GM23248 (cell line): ENCODE measurements at regions not wholly inside any gene's neighbourhood (a gene's known extent, or its start where the extent isn't known, plus 50 kb on each side); places are given as distances from the start of the nearest gene placed in this dataset.
A peak's percentile ranks its signal among the peaks of the same experiment; 100 is the strongest.

Experiments
- DNase-seq: peaks from one replicate; pipeline ENCODE4 v3.0.0-alpha.2; 2015
- H2AFZ ChIP-seq: fragments of 200-600 bp; sonication (generic); 2 replicates; pipeline ENCODE4 v1.6.1; 2016; ENCODE audit warnings: antibody characterized with exemption
- H3F3A ChIP-seq: fragments of 200-600 bp; sonication (generic); 2 replicates; pipeline ENCODE4 v1.6.1; 2016; ENCODE audit warnings: mild to moderate bottlenecking, antibody characterized with exemption, mixed run types; ENCODE audit not compliant: insufficient read depth
- H3K27ac ChIP-seq: fragments of 200-600 bp; sonication (generic); 2 replicates; pipeline ENCODE4 v1.5.1; 2016; ENCODE audit warnings: mild to moderate bottlenecking
- H3K27me3 ChIP-seq: fragments of 200-600 bp; sonication (generic); replicated peaks from 2 replicates; pipeline ENCODE4 v1.6.1; 2016; ENCODE audit warnings: mild to moderate bottlenecking; ENCODE audit not compliant: insufficient read depth
- H3K36me3 ChIP-seq: fragments of 200-600 bp; sonication (generic); 2 replicates; pipeline ENCODE4 v1.6.1; 2016; ENCODE audit warnings: low read depth, mild to moderate bottlenecking
- H3K4me1 ChIP-seq: fragments of 200-600 bp; sonication (generic); 2 replicates; pipeline ENCODE4 v1.6.1; 2016; ENCODE audit warnings: mild to moderate bottlenecking; ENCODE audit not compliant: insufficient read depth
- H3K4me2 ChIP-seq: fragments of 200-600 bp; sonication (generic); one replicate; pipeline ENCODE4 v1.6.1; 2016; ENCODE audit warnings: mild to moderate bottlenecking; ENCODE audit not compliant: unreplicated experiment
- H3K4me3 ChIP-seq: fragments of 200-600 bp; sonication (generic); 2 replicates; pipeline ENCODE4 v1.5.1; 2016; ENCODE audit warnings: mild to moderate bottlenecking
- H3K79me2 ChIP-seq: fragments of 200-600 bp; sonication (generic); 2 replicates; pipeline ENCODE4 v1.6.1; 2016; ENCODE audit warnings: mild to moderate bottlenecking; ENCODE audit not compliant: insufficient read depth
- H3K9ac ChIP-seq: fragments of 200-600 bp; sonication (generic); 2 replicates; pipeline ENCODE4 v1.6.1; 2016; ENCODE audit warnings: mild to moderate bottlenecking
- H3K9me2 ChIP-seq: fragments of 200-600 bp; sonication (generic); 2 replicates; pipeline ENCODE4 v1.6.1; 2016; ENCODE audit warnings: mixed run types, mild to moderate bottlenecking, moderate library complexity; ENCODE audit not compliant: insufficient read depth
- H3K9me3 ChIP-seq: fragments of 200-600 bp; sonication (generic); one replicate; pipeline ENCODE4 v1.6.1; 2017; ENCODE audit warnings: low read depth
- H4K20me1 ChIP-seq: fragments of 200-600 bp; sonication (generic); 2 replicates; pipeline ENCODE4 v1.6.0; 2016; ENCODE audit not compliant: insufficient read depth
- EZH2 ChIP-seq: fragments of 200-600 bp; sonication (generic); IDR thresholded peaks from 2 replicates; pipeline ENCODE4 v1.6.1; 2018; ENCODE audit warnings: antibody characterized with exemption, mild to moderate bottlenecking; ENCODE audit not compliant: insufficient read depth, poor library complexity, severe bottlenecking
- EZH2phosphoT487 ChIP-seq: fragments of 200-600 bp; sonication (generic); IDR thresholded peaks from 2 replicates; pipeline ENCODE4 v1.6.1; 2018; ENCODE audit warnings: antibody characterized with exemption, moderate library complexity, mild to moderate bottlenecking, low read depth; ENCODE audit not compliant: insufficient read depth
- WGBS, 2 experiments: methylation state at CpG; one replicate each; pipeline ENCODE4 v1.1.6; 2015 to 2017; ENCODE audit warnings: low lambda C conversion rate in 2 of 2, low coverage in 1 of 2; ENCODE audit errors: missing lambda C conversion rate in 2 of 2; 5-methylcytosine and 5-hydroxymethylcytosine counted together
- in situ Hi-C: fragments of 300-500 bp; cut with MboI; formaldehyde crosslinking; loops from 2 replicates; pipeline ENCODE4 v1.15.0; 2020

DNA sequence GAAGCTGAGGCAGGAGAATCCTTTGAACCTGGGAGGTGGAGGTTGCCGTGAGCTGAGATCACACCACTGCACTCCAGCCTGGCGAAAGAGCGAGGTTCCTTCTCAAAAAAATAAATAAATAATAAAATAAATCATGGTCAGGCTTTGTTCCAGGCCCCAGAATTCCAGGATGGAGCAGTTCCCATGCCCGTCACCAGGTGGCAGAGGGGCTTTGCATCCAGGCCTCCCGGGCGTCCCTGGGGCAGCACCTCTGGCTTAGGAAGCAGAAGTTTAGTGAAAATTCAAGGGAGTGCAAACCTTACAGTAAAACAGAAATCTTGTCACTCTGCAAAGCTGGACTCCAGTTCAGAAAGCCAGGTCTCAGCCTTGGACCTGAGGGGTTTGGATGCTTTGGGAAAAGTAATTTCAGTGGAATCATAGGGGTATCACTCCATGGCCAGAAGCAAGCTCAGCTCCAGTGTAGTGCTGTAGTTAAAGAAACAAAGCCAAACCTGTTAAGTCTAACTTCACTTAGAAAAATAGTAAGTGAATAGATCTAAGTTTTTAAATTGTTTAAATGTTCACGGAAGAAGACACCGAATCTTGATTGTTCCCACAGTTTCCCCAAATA lies 512.7 kb downstream of the CMPK2 start:
- Histone ChIP-seq H3K4me3 (no peak overlapping the region), H3K27ac (no peak overlapping the region), H3K4me2 (no peak overlapping the region), H3K9me3 (no peaks in the 10 kb centered on the region), H3K4me1 (no peaks in the 10 kb centered on the region), H4K20me1 (no peaks in the 10 kb centered on the region), H3K27me3 (no peaks in the 10 kb centered on the region), H3F3A (no peaks in the 10 kb centered on the region), H3K9me2 (no peaks in the 10 kb centered on the region), H3K79me2 (no peaks in the 10 kb centered on the region), H3K9ac (no peak overlapping the region), H2AFZ (no peak overlapping the region), H3K36me3 (no peaks in the 10 kb centered on the region)
- DNase-seq: peak; percentile 61
- WGBS, 2 experiments: 20 to 24% methylated on average over 8 of the region's 8 CpGs
- in situ Hi-C loops: no loop called here
- TF ChIP-seq EZH2phosphoT487: no peak
- TF ChIP-seq EZH2: no peak

DNA sequence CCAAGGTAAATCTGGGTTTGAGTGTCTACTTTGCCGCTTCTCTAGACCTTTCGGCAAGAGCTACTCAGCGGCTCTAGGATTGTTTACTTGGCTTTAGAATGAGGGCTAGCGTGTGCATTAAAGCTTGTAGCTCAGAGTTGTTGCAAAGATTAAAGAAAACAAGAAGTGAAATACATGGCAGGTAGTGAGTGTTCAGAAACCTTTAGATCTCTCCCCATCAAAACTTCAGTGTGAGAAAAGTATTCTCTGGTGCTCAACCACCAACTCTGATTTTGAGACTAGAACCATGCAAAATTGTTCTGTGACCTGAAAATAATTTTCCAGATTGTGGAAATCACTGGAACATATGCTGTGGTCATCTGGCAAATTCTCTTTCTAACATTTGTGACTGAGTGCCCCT lies 512.0 kb downstream of the CMPK2 start:
- no peak for DNase-seq
- Histone ChIP-seq H3F3A (no peaks in the 10 kb centered on the region), H3K9me3 (no peaks in the 10 kb centered on the region), H3K9me2 (no peaks in the 10 kb centered on the region), H2AFZ (no peak overlapping the region), H3K4me2 (no peak overlapping the region), H3K27ac (no peak overlapping the region), H3K79me2 (no peaks in the 10 kb centered on the region), H3K4me1 (no peaks in the 10 kb centered on the region), H3K36me3 (no peaks in the 10 kb centered on the region), H3K9ac (no peak overlapping the region), H3K27me3 (no peaks in the 10 kb centered on the region), H3K4me3 (no peak overlapping the region), H4K20me1 (no peaks in the 10 kb centered on the region)
- 84% methylated on average over 4 of the region's 4 CpGs for WGBS, 2 experiments
- in situ Hi-C loops: no loop called here
- TF ChIP-seq EZH2 (no peak), EZH2phosphoT487 (no peak)

DNA sequence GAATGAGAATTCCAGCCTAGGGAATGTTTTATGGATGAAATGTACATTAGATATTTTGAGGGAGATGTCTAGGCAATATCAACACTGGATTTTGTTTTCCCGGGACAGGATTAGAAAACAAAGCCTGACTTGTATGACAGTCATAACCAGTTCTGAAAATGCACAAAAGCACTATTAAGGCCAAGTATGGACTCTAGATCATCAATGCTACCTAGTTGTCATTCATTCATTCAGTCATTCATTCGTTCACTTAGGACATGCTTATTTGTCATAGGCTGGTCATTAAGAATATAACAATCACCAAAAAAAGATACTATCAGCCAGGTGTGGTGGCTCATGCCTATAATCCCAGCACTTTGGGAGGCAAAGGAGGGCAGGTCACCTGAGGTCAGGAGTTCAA lies 511.2 kb downstream of the CMPK2 start:
- Histone ChIP-seq H3K9me2 (no peaks in the 10 kb centered on the region), H3K4me3 (no peak overlapping the region), H4K20me1 (no peaks in the 10 kb centered on the region), H3F3A (no peaks in the 10 kb centered on the region), H3K27ac (no peak overlapping the region), H3K9me3 (no peaks in the 10 kb centered on the region), H3K27me3 (no peaks in the 10 kb centered on the region), H3K4me1 (no peaks in the 10 kb centered on the region), H3K36me3 (no peaks in the 10 kb centered on the region), H3K79me2 (no peaks in the 10 kb centered on the region), H2AFZ (no peak overlapping the region), H3K4me2 (no peak overlapping the region), H3K9ac (no peak overlapping the region)
- TF ChIP-seq EZH2 (no peak), EZH2phosphoT487 (no peak)
- 64 to 66% methylated on average over 2 of the region's 2 CpGs for WGBS, 2 experiments
- in situ Hi-C loops: no loop called here
- no peak for DNase-seq

DNA sequence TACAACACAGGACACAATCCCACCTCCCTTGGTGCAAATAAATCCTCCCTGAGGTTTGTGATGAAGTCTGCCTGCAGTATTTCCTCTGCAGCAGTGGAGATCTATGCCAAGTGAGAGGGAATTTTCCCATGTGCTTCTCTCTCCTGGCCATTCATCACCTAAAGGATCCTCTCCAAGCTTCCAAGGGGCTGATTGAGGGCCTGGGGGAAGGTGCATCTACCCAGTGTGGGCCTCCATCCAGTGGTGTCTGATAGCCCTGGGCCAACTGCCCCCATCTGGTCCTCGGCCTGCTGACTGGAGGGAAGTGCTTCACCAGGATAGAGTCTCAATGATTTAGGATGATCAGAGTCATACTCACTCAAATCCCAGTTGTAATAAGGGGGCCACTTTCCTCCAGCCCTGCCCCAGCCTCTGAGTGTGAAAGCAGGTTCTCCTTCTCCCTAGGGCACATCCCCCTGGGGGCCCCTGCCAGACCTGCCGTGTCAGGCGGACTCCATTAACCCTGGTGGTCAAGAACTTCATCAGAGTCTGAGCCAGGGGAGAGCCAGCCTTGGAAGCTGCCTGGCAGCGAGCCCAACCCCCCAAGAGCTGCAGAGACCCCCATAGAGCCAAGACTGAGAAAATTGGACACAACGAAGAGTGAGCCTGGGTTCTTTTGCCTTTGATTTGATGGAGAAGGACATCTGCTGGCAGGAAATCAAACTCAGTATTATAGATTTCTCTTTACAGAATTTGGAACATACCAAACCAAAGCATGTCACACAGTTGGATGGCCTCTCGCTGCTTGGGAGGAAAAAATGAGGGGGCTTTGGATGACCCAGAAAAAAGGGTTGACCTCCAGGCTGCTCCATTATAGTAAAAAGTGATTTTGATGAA lies 509.6 kb downstream of the CMPK2 start:
- TF ChIP-seq EZH2 (no peak), EZH2phosphoT487 (no peak)
- 37 to 41% methylated on average over 6 of the region's 6 CpGs for WGBS, 2 experiments

More for the DNA sequence above, 509.6 kb downstream of the CMPK2 start:
- H3K79me2 ChIP-seq: no peaks in the 10 kb centered on the region
- H2AFZ ChIP-seq: no peak overlapping the region
- in situ Hi-C loops: no loop called here
- H3K9me3 ChIP-seq: no peaks in the 10 kb centered on the region
- H3K27ac ChIP-seq: no peak overlapping the region
- H3K9ac ChIP-seq: no peak overlapping the region
- no peaks in the 10 kb centered on the region for H3K4me1 ChIP-seq
- no peaks in the 10 kb centered on the region for H3K27me3 ChIP-seq
- H3K4me3 ChIP-seq: no peak overlapping the region
- no peaks in the 10 kb centered on the region for H3F3A ChIP-seq
- no peaks in the 10 kb centered on the region for H4K20me1 ChIP-seq
- no peak overlapping the region for H3K4me2 ChIP-seq
- no peaks in the 10 kb centered on the region for H3K9me2 ChIP-seq
- no peak for DNase-seq
- no peaks in the 10 kb centered on the region for H3K36me3 ChIP-seq
